ENCODE measurements at regions not wholly inside any gene's neighbourhood (a gene's known extent, or its start where the extent isn't known, plus 50 kb on each side); places are given as distances from the start of the nearest gene placed in this dataset.

- Histone ChIP-seq H4K8ac (ENCODE audit: low read depth, low read length) (no peak overlapping the region), H3K79me2 (ENCODE audit: control insufficient read depth, insufficient read depth, low read length, poor library complexity) (no peaks in the 10 kb centered on the region), H3K4me2 (ENCODE audit: low read length) (no peak overlapping the region), H3K9ac (ENCODE audit: low read length) (no peak overlapping the region), H2BK12ac (ENCODE audit: low read length) (no peak overlapping the region), H3K14ac (ENCODE audit: low read length) (no peak overlapping the region), H2AFZ (ENCODE audit: insufficient read depth, low read length, poor library complexity) (no peak overlapping the region), H3K36me3 (ENCODE audit: control insufficient read depth in 1 of 2, insufficient read depth in 2 of 2, low read length in 2 of 2) (no peaks in the 10 kb centered on the region), H3K9me3 (ENCODE audit: insufficient read depth, low read depth, low read length) (no peaks in the 10 kb centered on the region), H2BK5ac (ENCODE audit: low read depth, low read length, poor library complexity) (no peak overlapping the region), H3K4me3 (ENCODE audit: low read depth, low read length) (no peak overlapping the region), H4K91ac (ENCODE audit: low read depth, low read length) (no peak overlapping the region), H3K27ac (ENCODE audit: low read depth, low read length) (no peak overlapping the region), H3K27me3 (ENCODE audit: insufficient read depth, low read length) (no peaks in the 10 kb centered on the region), H3K23ac (ENCODE audit: low read length) (no peak overlapping the region), H2BK120ac (ENCODE audit: insufficient read depth, low read length, poor library complexity) (no peak overlapping the region), H3K4ac (ENCODE audit: low read depth, low read length) (no peak overlapping the region), H2AK5ac (ENCODE audit: low read length) (no peak overlapping the region), H4K12ac (ENCODE audit: low read depth, low read length) (no peak overlapping the region), H3K18ac (ENCODE audit: low read length) (no peak overlapping the region), H3K4me1 (ENCODE audit: control insufficient read depth in 1 of 2, insufficient read depth in 2 of 2, low read length in 2 of 2) (no peaks in the 10 kb centered on the region), H3K79me1 (ENCODE audit: low read length) (no peaks in the 10 kb centered on the region)
- no CpG with 5 or more reads among the region's 3 CpGs for WGBS (ENCODE audit: extremely low coverage, insufficient coverage, insufficient read length)
- DNase-seq, result no peak
Measured at GRCh38 chr10:10313149-10313835, 704.4 kb upstream of the CELF2 start.

DNA sequence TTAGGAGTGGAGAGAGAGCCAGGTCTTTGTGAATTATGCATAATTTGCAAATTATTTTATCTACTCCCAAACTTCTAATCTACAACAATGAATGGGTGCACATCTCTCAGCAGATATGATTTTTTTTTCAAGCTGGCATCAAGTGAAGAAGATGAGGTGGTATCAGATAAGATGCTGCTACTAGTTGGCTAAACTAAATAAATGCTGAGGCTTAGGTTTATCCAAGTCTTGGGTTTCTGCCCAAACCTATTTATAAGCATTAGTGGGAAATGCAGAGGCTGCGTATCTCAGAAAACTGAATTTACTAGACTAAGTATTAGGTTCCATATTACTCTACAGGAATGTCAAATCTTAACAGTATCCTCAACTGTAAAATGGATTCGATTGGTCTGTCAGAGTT, 703.0 kb upstream of the CELF2 start:
- Histone ChIP-seq H3K79me2 (ENCODE audit: control insufficient read depth, insufficient read depth, low read length, poor library complexity) (no peaks in the 10 kb centered on the region), H3K79me1 (ENCODE audit: low read length) (no peaks in the 10 kb centered on the region), H2BK5ac (ENCODE audit: low read depth, low read length, poor library complexity) (no peak overlapping the region), H3K4me2 (ENCODE audit: low read length) (no peak overlapping the region), H2AFZ (ENCODE audit: insufficient read depth, low read length, poor library complexity) (no peak overlapping the region), H4K12ac (ENCODE audit: low read depth, low read length) (no peak overlapping the region), H3K4me1 (ENCODE audit: control insufficient read depth in 1 of 2, insufficient read depth in 2 of 2, low read length in 2 of 2) (no peaks in the 10 kb centered on the region), H3K9me3 (ENCODE audit: insufficient read depth, low read depth, low read length) (no peaks in the 10 kb centered on the region), H2AK5ac (ENCODE audit: low read length) (no peak overlapping the region), H3K4me3 (ENCODE audit: low read depth, low read length) (no peak overlapping the region), H3K27ac (ENCODE audit: low read depth, low read length) (no peak overlapping the region), H3K18ac (ENCODE audit: low read length) (no peak overlapping the region), H3K9ac (ENCODE audit: low read length) (no peak overlapping the region), H3K27me3 (ENCODE audit: insufficient read depth, low read length) (no peaks in the 10 kb centered on the region), H3K23ac (ENCODE audit: low read length) (no peak overlapping the region), H3K14ac (ENCODE audit: low read length) (no peak overlapping the region), H4K8ac (ENCODE audit: low read depth, low read length) (no peak overlapping the region), H3K36me3 (ENCODE audit: control insufficient read depth in 1 of 2, insufficient read depth in 2 of 2, low read length in 2 of 2) (no peaks in the 10 kb centered on the region), H2BK120ac (ENCODE audit: insufficient read depth, low read length, poor library complexity) (no peak overlapping the region), H4K91ac (ENCODE audit: low read depth, low read length) (no peak overlapping the region), H3K4ac (ENCODE audit: low read depth, low read length) (no peak overlapping the region), H2BK12ac (ENCODE audit: low read length) (no peak overlapping the region)
- no peak for DNase-seq
- no CpG with 5 or more reads among the region's 2 CpGs for WGBS (ENCODE audit: extremely low coverage, insufficient coverage, insufficient read length)

DNA sequence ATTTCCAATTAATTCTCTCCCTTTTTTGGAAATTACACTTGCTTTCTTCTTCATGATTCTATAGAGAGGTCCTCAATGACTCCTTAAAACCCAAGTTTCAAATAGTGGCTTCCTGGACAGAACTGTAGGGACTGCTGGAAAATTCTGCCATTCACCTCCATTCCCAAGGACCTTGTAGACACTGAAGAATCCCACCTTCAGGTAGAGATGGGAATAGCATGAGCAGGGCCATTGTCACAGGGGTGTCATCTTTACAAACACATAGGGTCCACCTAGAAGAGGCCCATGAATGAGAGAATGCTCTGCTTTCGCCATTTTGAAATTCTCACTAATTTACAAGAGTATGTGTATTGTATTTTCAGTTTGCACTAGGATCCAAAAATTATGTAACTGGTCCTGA, 701.7 kb upstream of the CELF2 start:
- no peak overlapping the region for H3K27ac ChIP-seq (ENCODE audit: low read depth, low read length)
- no peak overlapping the region for H3K4me2 ChIP-seq (ENCODE audit: low read length)
- no CpG with 5 or more reads among the region's 1 CpG for WGBS (ENCODE audit: extremely low coverage, insufficient coverage, insufficient read length)
- H3K4me3 ChIP-seq (ENCODE audit: low read depth, low read length), result no peak overlapping the region
- H2BK5ac ChIP-seq (ENCODE audit: low read depth, low read length, poor library complexity), result no peak overlapping the region
- H3K79me1 ChIP-seq (ENCODE audit: low read length), result no peaks in the 10 kb centered on the region
- no peak overlapping the region for H2BK12ac ChIP-seq (ENCODE audit: low read length)
- no peaks in the 10 kb centered on the region for H3K27me3 ChIP-seq (ENCODE audit: insufficient read depth, low read length)
- no peak overlapping the region for H3K9ac ChIP-seq (ENCODE audit: low read length)
- H2AK5ac ChIP-seq (ENCODE audit: low read length), result no peak overlapping the region
- no peak for DNase-seq
- no peak overlapping the region for H2AFZ ChIP-seq (ENCODE audit: insufficient read depth, low read length, poor library complexity)
- H2BK120ac ChIP-seq (ENCODE audit: insufficient read depth, low read length, poor library complexity), result no peak overlapping the region
- H3K4ac ChIP-seq (ENCODE audit: low read depth, low read length), result no peak overlapping the region
- no peaks in the 10 kb centered on the region for H3K4me1 ChIP-seq (ENCODE audit: control insufficient read depth in 1 of 2, insufficient read depth in 2 of 2, low read length in 2 of 2)
- H3K9me3 ChIP-seq (ENCODE audit: insufficient read depth, low read depth, low read length), result no peaks in the 10 kb centered on the region
- H3K23ac ChIP-seq (ENCODE audit: low read length), result no peak overlapping the region
- no peak overlapping the region for H4K91ac ChIP-seq (ENCODE audit: low read depth, low read length)
- no peaks in the 10 kb centered on the region for H3K36me3 ChIP-seq (ENCODE audit: control insufficient read depth in 1 of 2, insufficient read depth in 2 of 2, low read length in 2 of 2)
- H4K12ac ChIP-seq (ENCODE audit: low read depth, low read length), result no peak overlapping the region
- no peak overlapping the region for H4K8ac ChIP-seq (ENCODE audit: low read depth, low read length)
- H3K79me2 ChIP-seq (ENCODE audit: control insufficient read depth, insufficient read depth, low read length, poor library complexity), result no peaks in the 10 kb centered on the region
- no peak overlapping the region for H3K14ac ChIP-seq (ENCODE audit: low read length)
- H3K18ac ChIP-seq (ENCODE audit: low read length), result no peak overlapping the region

DNA sequence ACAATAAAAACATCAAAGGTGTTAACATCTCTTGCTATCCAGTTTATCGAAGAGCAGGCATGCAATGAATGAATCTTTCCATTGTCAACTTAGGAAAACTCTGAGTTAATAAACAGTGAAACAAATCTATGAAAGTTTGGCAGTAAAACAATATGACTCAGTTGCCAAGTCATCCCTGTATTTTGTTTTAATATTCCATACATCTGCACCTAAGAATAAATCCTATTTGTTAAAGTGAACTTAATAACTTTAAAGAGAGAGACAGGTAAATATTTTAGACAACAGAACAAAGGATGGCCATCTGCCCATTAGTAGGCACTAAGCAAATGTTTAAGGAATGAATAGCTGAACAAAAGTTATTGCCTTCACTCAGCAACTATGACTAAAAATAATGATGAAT, 700.5 kb upstream of the CELF2 start:
- Histone ChIP-seq H3K14ac (ENCODE audit: low read length) (no peak overlapping the region), H3K27me3 (ENCODE audit: insufficient read depth, low read length) (no peaks in the 10 kb centered on the region), H3K36me3 (ENCODE audit: control insufficient read depth in 1 of 2, insufficient read depth in 2 of 2, low read length in 2 of 2) (no peaks in the 10 kb centered on the region), H3K27ac (ENCODE audit: low read depth, low read length) (no peak overlapping the region), H3K4me3 (ENCODE audit: low read depth, low read length) (no peak overlapping the region), H3K9me3 (ENCODE audit: insufficient read depth, low read depth, low read length) (no peaks in the 10 kb centered on the region), H2AK5ac (ENCODE audit: low read length) (no peak overlapping the region), H3K4ac (ENCODE audit: low read depth, low read length) (no peak overlapping the region), H2BK5ac (ENCODE audit: low read depth, low read length, poor library complexity) (no peak overlapping the region), H3K79me2 (ENCODE audit: control insufficient read depth, insufficient read depth, low read length, poor library complexity) (no peaks in the 10 kb centered on the region), H4K12ac (ENCODE audit: low read depth, low read length) (no peak overlapping the region), H3K4me1 (ENCODE audit: control insufficient read depth in 1 of 2, insufficient read depth in 2 of 2, low read length in 2 of 2) (no peaks in the 10 kb centered on the region), H2AFZ (ENCODE audit: insufficient read depth, low read length, poor library complexity) (no peak overlapping the region), H3K79me1 (ENCODE audit: low read length) (no peaks in the 10 kb centered on the region), H4K8ac (ENCODE audit: low read depth, low read length) (no peak overlapping the region), H2BK12ac (ENCODE audit: low read length) (no peak overlapping the region), H4K91ac (ENCODE audit: low read depth, low read length) (no peak overlapping the region), H2BK120ac (ENCODE audit: insufficient read depth, low read length, poor library complexity) (no peak overlapping the region), H3K18ac (ENCODE audit: low read length) (no peak overlapping the region), H3K9ac (ENCODE audit: low read length) (no peak overlapping the region), H3K4me2 (ENCODE audit: low read length) (no peak overlapping the region), H3K23ac (ENCODE audit: low read length) (no peak overlapping the region)
- no CpG with 5 or more reads among the region's 1 CpG for WGBS (ENCODE audit: extremely low coverage, insufficient coverage, insufficient read length)
- no peak for DNase-seq
